OCI-LY3 (cell line): ENCODE measurements at regions not wholly inside any gene's neighbourhood (a gene's known extent, or its start where the extent isn't known, plus 50 kb on each side); places are given as distances from the start of the nearest gene placed in this dataset.
A peak's percentile ranks its signal among the peaks of the same experiment; 100 is the strongest.

ENCODE experiments used
- EZH2phosphoT487 ChIP-seq: fragments of 200-600 bp; shearing (Covaris generic); IDR thresholded peaks from 2 replicates; pipeline ENCODE4 v1.6.1; 2018; ENCODE audit warnings: antibody characterized with exemption, mixed run types, low read depth
- TF ChIP-seq, protein P1 (sequence below): fragments of 200-600, 300-600 bp; sonication (generic); IDR thresholded peaks from 2 replicates; pipeline ENCODE4 v1.5.1; 2014; ENCODE audit warnings: antibody characterized with exemption, low read length, low read depth

GRCh38 chr4:136864604-136865185 lies 667.6 kb downstream of the PCDH18 start:
- TF ChIP-seq, protein P1, sequence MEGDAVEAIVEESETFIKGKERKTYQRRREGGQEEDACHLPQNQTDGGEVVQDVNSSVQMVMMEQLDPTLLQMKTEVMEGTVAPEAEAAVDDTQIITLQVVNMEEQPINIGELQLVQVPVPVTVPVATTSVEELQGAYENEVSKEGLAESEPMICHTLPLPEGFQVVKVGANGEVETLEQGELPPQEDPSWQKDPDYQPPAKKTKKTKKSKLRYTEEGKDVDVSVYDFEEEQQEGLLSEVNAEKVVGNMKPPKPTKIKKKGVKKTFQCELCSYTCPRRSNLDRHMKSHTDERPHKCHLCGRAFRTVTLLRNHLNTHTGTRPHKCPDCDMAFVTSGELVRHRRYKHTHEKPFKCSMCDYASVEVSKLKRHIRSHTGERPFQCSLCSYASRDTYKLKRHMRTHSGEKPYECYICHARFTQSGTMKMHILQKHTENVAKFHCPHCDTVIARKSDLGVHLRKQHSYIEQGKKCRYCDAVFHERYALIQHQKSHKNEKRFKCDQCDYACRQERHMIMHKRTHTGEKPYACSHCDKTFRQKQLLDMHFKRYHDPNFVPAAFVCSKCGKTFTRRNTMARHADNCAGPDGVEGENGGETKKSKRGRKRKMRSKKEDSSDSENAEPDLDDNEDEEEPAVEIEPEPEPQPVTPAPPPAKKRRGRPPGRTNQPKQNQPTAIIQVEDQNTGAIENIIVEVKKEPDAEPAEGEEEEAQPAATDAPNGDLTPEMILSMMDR, result peak; percentile 99
- no peak for TF ChIP-seq EZH2phosphoT487
